ENCODE measurements at regions not wholly inside any gene's neighbourhood (a gene's known extent, or its start where the extent isn't known, plus 50 kb on each side); places are given as distances from the start of the nearest gene placed in this dataset.

GRCh38 chr4:29726938-29727337 is 993.2 kb upstream of the PCDH7 start:
- H3K4me3 Mint-ChIP-seq, result no peak overlapping the region
- Histone ChIP-seq H3K4me3 (ENCODE audit: low read length) (no peak overlapping the region), H3K9ac (ENCODE audit: extremely low read depth, low read length, poor library complexity, severe bottlenecking) (no peak overlapping the region), H3K4me1 (ENCODE audit: control insufficient read depth, insufficient read depth, low read length) (no peaks in the 10 kb centered on the region), H3K27me3 (ENCODE audit: control insufficient read depth, insufficient read depth, low read length, poor library complexity, severe bottlenecking) (no peaks in the 10 kb centered on the region), H3K36me3 (ENCODE audit: control insufficient read depth, insufficient read depth, low read length) (no peaks in the 10 kb centered on the region), H3K27ac (ENCODE audit: low read depth, low read length) (no peak overlapping the region), H3K9me3 (ENCODE audit: control insufficient read depth, low read length) (no peaks in the 10 kb centered on the region)
- no peak for DNase-seq
- H3K36me3 Mint-ChIP-seq (ENCODE audit: low read depth), result no peaks in the 10 kb centered on the region
- H3K9me3 Mint-ChIP-seq, result no peaks in the 10 kb centered on the region
- H3K27me3 Mint-ChIP-seq (ENCODE audit: insufficient read depth), result no peaks in the 10 kb centered on the region
- no peaks in the 10 kb centered on the region for H3K4me1 Mint-ChIP-seq
- peak; percentile 20 for TF ChIP-seq CTCF (conservative IDR thresholded peaks at IDR 0.05)
- 81 to 85% methylated on average over 3 of the region's 3 CpGs for WGBS, 2 experiments (ENCODE audit: insufficient coverage in 1 of 2, insufficient read length in 1 of 2)
- H3K27ac Mint-ChIP-seq, result no peak overlapping the region

- Mint-ChIP-seq H3K27ac (no peak overlapping the region), H3K4me3 (no peak overlapping the region), H3K4me1 (no peaks in the 10 kb centered on the region), H3K27me3 (ENCODE audit: insufficient read depth) (no peaks in the 10 kb centered on the region), H3K36me3 (ENCODE audit: low read depth) (no peaks in the 10 kb centered on the region), H3K9me3 (no peaks in the 10 kb centered on the region)
- DNase-seq, result no peak
- no peak for TF ChIP-seq CTCF (conservative IDR thresholded peaks at IDR 0.05)
- H3K9me3 ChIP-seq (ENCODE audit: control insufficient read depth, low read length), result no peaks in the 10 kb centered on the region
- no peak overlapping the region for H3K4me3 ChIP-seq (ENCODE audit: low read length)
- H3K27ac ChIP-seq (ENCODE audit: low read depth, low read length), result no peak overlapping the region
- no peaks in the 10 kb centered on the region for H3K27me3 ChIP-seq (ENCODE audit: control insufficient read depth, insufficient read depth, low read length, poor library complexity, severe bottlenecking)
- H3K9ac ChIP-seq (ENCODE audit: extremely low read depth, low read length, poor library complexity, severe bottlenecking), result no peak overlapping the region
- no peaks in the 10 kb centered on the region for H3K36me3 ChIP-seq (ENCODE audit: control insufficient read depth, insufficient read depth, low read length)
- H3K4me1 ChIP-seq (ENCODE audit: control insufficient read depth, insufficient read depth, low read length), result no peaks in the 10 kb centered on the region
- 80 to 85% methylated on average over 5 to 8 of the region's 8 CpGs for WGBS, 2 experiments (ENCODE audit: insufficient coverage in 1 of 2, insufficient read length in 1 of 2)
These were observed 985.6 kb upstream of the PCDH7 start for GRCh38 chr4:29734343-29735213.

- H3K27ac ChIP-seq (ENCODE audit: low read depth, low read length), result no peak overlapping the region
- H3K9ac ChIP-seq (ENCODE audit: extremely low read depth, low read length, poor library complexity, severe bottlenecking), result no peak overlapping the region
- no peaks in the 10 kb centered on the region for H3K27me3 Mint-ChIP-seq (ENCODE audit: insufficient read depth)
- H3K36me3 Mint-ChIP-seq (ENCODE audit: low read depth), result no peaks in the 10 kb centered on the region
- H3K9me3 ChIP-seq (ENCODE audit: control insufficient read depth, low read length), result no peaks in the 10 kb centered on the region
- H3K36me3 ChIP-seq (ENCODE audit: control insufficient read depth, insufficient read depth, low read length), result no peaks in the 10 kb centered on the region
- H3K27ac Mint-ChIP-seq, result no peak overlapping the region
- no peaks in the 10 kb centered on the region for H3K4me1 ChIP-seq (ENCODE audit: control insufficient read depth, insufficient read depth, low read length)
- no peak overlapping the region for H3K4me3 Mint-ChIP-seq
- no peaks in the 10 kb centered on the region for H3K9me3 Mint-ChIP-seq
- no peaks in the 10 kb centered on the region for H3K27me3 ChIP-seq (ENCODE audit: control insufficient read depth, insufficient read depth, low read length, poor library complexity, severe bottlenecking)
- peak; percentile 52 for TF ChIP-seq CTCF (conservative IDR thresholded peaks at IDR 0.05)
- WGBS, 2 experiments (ENCODE audit: insufficient coverage in 1 of 2, insufficient read length in 1 of 2), result 91 to 100% methylated on average over 2 to 3 of the region's 3 CpGs
- no peak overlapping the region for H3K4me3 ChIP-seq (ENCODE audit: low read length)
- H3K4me1 Mint-ChIP-seq, result no peaks in the 10 kb centered on the region
- DNase-seq, result peak; percentile 48
These were observed 963.2 kb upstream of the PCDH7 start for GRCh38 chr4:29756966-29757365.
